Sigmoid colon (tissue), 6 donors: ENCODE measurements at regions not wholly inside any gene's neighbourhood (a gene's known extent, or its start where the extent isn't known, plus 50 kb on each side); places are given as distances from the start of the nearest gene placed in this dataset.

ENCODE experiments used
- DNase-seq: peaks from one replicate; pipeline ENCODE4 v3.0.0-alpha.2; 2019
- H3K27ac ChIP-seq, 4 donors: fragments of 200-600 bp; sonication (generic); one replicate each; pipeline ENCODE4 v1.5.1; 2016 to 2019; ENCODE audit warnings: mild to moderate bottlenecking in 1 of 4
- H3K27me3 ChIP-seq, 3 donors: fragments of 200-600 bp; sonication (generic); one replicate each; pipeline ENCODE4 v1.5.1; 2019; ENCODE audit warnings: mild to moderate bottlenecking in 1 of 3
- H3K36me3 ChIP-seq, 4 donors: fragments of 200-600 bp; sonication (generic); one replicate each; pipeline ENCODE4 v1.5.1; 2016 to 2019
- H3K4me1 ChIP-seq, 4 donors: fragments of 200-600 bp; sonication (generic); one replicate each; pipeline ENCODE4 v1.5.1; 2017 to 2019
- H3K4me3 ChIP-seq, 4 donors: fragments of 200-600 bp; sonication (generic); one replicate each; pipeline ENCODE4 v1.5.1; 2017 to 2019; ENCODE audit warnings: mild to moderate bottlenecking in 2 of 4, moderate library complexity in 1 of 4
- H3K9me3 ChIP-seq, 4 donors: fragments of 200-600 bp in 3 of 4; sonication (generic) in 3 of 4; one replicate each; pipeline versions ENCODE4 v1.5.1 to v1.6.1; 2013 to 2019
- CTCF ChIP-seq, 4 experiments: fragments of 450-650 bp in 3 of 4; fragments of 200-600 bp in 1 of 4; IDR thresholded peaks; one replicate each; pipeline ENCODE4 v1.5.1; 2016 to 2019; ENCODE audit warnings: antibody characterized with exemption in 4 of 4, mild to moderate bottlenecking in 3 of 4, moderate library complexity in 2 of 4
- EP300 ChIP-seq, 4 donors: sonication (generic); formaldehyde crosslinking; IDR thresholded peaks; one replicate each; pipeline ENCODE4 v1.6.1; 2017; ENCODE audit warnings: antibody characterized with exemption in 4 of 4
- POLR2A ChIP-seq, 2 donors: fragments of 450-650 bp; IDR thresholded peaks; one replicate each; pipeline ENCODE4 v1.6.1; 2016; ENCODE audit warnings: antibody characterized with exemption in 2 of 2, mild to moderate bottlenecking in 2 of 2, moderate library complexity in 2 of 2
- POLR2AphosphoS5 ChIP-seq, 4 donors: sonication (generic); formaldehyde crosslinking; IDR thresholded peaks; one replicate each; pipeline ENCODE4 v1.6.1; 2017; ENCODE audit warnings: antibody characterized with exemption in 4 of 4
- WGBS, 2 donors: extraction: QIAGEN DNeasy Blood & Tissue Kit; methylation state at CpG; one replicate each; pipeline ENCODE4 v1.1.7; 2013; 5-methylcytosine and 5-hydroxymethylcytosine counted together
- intact Hi-C: fragments of 100-400 bp; cut with DNase I; formaldehyde crosslinking; loops from one replicate; pipeline ENCODE4 v1.15.1; 2023
- donor health status: healthy with polysubstance abuse.
- donor health status: healthy.

DNA sequence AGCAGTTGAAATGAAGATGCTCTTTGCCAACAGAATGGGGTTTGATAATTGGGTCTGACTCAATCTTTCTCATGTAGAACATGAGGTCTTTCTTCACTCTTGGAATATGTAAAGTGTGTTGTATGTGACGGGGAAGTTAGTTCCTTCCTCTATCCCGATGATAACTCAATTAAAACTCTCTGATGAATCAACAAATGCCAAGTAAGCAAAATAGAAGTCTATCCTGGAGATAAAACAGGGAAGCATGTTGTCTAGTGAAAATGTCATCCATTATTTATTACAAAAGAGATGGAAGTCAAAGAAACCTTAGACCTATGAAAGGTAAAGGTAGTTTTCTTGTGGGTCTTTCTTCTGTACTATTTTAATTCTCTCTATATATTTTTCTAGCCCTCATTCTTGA, 274.2 kb upstream of the ARRDC4 start:
- H3K36me3 ChIP-seq: no peaks in the 10 kb centered on the region
- H3K4me3 ChIP-seq: no peak overlapping the region
- DNase-seq: no peak
- intact Hi-C loops: no loop called here
- no peaks in the 10 kb centered on the region for H3K27me3 ChIP-seq
- H3K9me3 ChIP-seq: no peaks in the 10 kb centered on the region
- H3K27ac ChIP-seq: no peak overlapping the region
- no peaks in the 10 kb centered on the region for H3K4me1 ChIP-seq
- WGBS, 2 donors: 77 to 89% methylated on average over 2 of the region's 2 CpGs
- TF ChIP-seq POLR2AphosphoS5 (IDR thresholded peaks at IDR 0.05) (no peak), EP300 (IDR thresholded peaks at IDR 0.05) (no peak), CTCF (IDR thresholded peaks at IDR 0.05) (no peak), POLR2A (IDR thresholded peaks at IDR 0.05) (no peak)

GRCh38 chr15:97687654-97688053, 272.8 kb upstream of the ARRDC4 start:
- no peak for DNase-seq
- no peaks in the 10 kb centered on the region for H3K9me3 ChIP-seq
- H3K27ac ChIP-seq: no peak overlapping the region
- H3K4me1 ChIP-seq: no peaks in the 10 kb centered on the region
- H3K36me3 ChIP-seq: no peaks in the 10 kb centered on the region
- no peak overlapping the region for H3K4me3 ChIP-seq
- intact Hi-C loops: no loop called here
- no peaks in the 10 kb centered on the region for H3K27me3 ChIP-seq
- TF ChIP-seq CTCF (IDR thresholded peaks at IDR 0.05) (no peak), POLR2AphosphoS5 (IDR thresholded peaks at IDR 0.05) (no peak), EP300 (IDR thresholded peaks at IDR 0.05) (no peak), POLR2A (IDR thresholded peaks at IDR 0.05) (no peak)

- Histone ChIP-seq H3K27me3 (no peaks in the 10 kb centered on the region), H3K27ac (no peak overlapping the region), H3K4me3 (no peak overlapping the region), H3K9me3 (no peaks in the 10 kb centered on the region), H3K36me3 (no peaks in the 10 kb centered on the region), H3K4me1 (no peaks in the 10 kb centered on the region)
- WGBS, 2 donors: 92 to 93% methylated on average over 4 of the region's 4 CpGs
- intact Hi-C loops: no loop called here
- TF ChIP-seq POLR2A (IDR thresholded peaks at IDR 0.05): no peak
- TF ChIP-seq POLR2AphosphoS5 (IDR thresholded peaks at IDR 0.05): no peak
- TF ChIP-seq CTCF (IDR thresholded peaks at IDR 0.05): no peak
- no peak for TF ChIP-seq EP300 (IDR thresholded peaks at IDR 0.05)
- no peak for DNase-seq
These were observed 272.3 kb upstream of the ARRDC4 start for GRCh38 chr15:97688177-97688576.

DNA sequence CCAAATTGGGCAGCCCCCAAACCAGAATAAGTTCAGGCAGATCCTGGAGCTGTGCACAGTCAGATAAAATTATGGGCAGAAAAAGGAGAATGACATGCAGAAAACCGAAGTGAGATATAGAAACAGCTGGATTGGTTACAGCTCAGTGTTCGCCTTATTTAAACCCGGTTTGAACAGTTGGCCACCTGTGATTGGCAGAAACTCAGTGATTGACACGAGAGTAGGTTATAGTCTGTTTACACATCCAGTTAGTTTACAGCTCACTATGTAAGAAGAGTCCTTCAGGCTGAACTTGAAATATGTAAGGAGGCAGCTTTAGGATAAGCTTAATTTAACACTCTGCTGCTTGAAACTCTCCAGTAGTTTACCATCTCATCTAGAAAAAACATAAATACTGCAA, 271.6 kb upstream of the ARRDC4 start:
- no peaks in the 10 kb centered on the region for H3K36me3 ChIP-seq
- no peaks in the 10 kb centered on the region for H3K4me1 ChIP-seq
- 44 to 75% methylated on average over 4 of the region's 4 CpGs for WGBS, 2 donors
- H3K4me3 ChIP-seq: no peak overlapping the region
- no peaks in the 10 kb centered on the region for H3K9me3 ChIP-seq
- no peaks in the 10 kb centered on the region for H3K27me3 ChIP-seq
- TF ChIP-seq CTCF (IDR thresholded peaks at IDR 0.05) (no peak), POLR2AphosphoS5 (IDR thresholded peaks at IDR 0.05) (no peak), POLR2A (IDR thresholded peaks at IDR 0.05) (no peak), EP300 (IDR thresholded peaks at IDR 0.05) (no peak)
- DNase-seq: no peak
- no peak overlapping the region for H3K27ac ChIP-seq
- intact Hi-C loops: no loop called here

DNA sequence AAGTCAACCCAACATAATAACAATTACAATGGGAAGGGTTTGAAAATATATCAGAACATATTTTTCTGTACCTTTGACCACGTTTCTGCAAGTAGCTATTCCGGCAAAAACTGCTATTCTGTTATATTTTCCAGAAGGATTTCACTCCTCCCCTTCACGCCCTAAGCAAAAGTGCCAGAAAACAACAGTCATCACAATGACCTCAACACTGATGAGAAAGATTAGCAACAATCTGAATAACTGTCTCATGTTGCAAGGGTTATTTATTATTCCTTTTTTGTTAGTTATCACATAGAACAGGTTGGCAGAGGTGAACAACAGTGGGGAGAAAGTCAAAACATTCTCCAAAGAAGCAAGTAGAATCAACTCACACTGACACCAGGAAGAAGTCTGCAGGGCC, 269.4 kb upstream of the ARRDC4 start:
- TF ChIP-seq POLR2AphosphoS5 (IDR thresholded peaks at IDR 0.05) (no peak), POLR2A (IDR thresholded peaks at IDR 0.05) (no peak), EP300 (IDR thresholded peaks at IDR 0.05) (no peak), CTCF (IDR thresholded peaks at IDR 0.05) (no peak)
- 76 to 87% methylated on average over 3 of the region's 3 CpGs for WGBS, 2 donors

More for the DNA sequence above, 269.4 kb upstream of the ARRDC4 start:
- no peak for DNase-seq
- no peak overlapping the region for H3K4me3 ChIP-seq
- H3K9me3 ChIP-seq: no peaks in the 10 kb centered on the region
- H3K4me1 ChIP-seq: no peaks in the 10 kb centered on the region
- intact Hi-C loops: no loop called here
- H3K27me3 ChIP-seq: no peaks in the 10 kb centered on the region
- no peak overlapping the region for H3K27ac ChIP-seq
- no peaks in the 10 kb centered on the region for H3K36me3 ChIP-seq
